Peyer's patch (tissue), 4 donors: ENCODE measurements at regions not wholly inside any gene's neighbourhood (a gene's known extent, or its start where the extent isn't known, plus 50 kb on each side); places are given as distances from the start of the nearest gene placed in this dataset.
A peak's percentile ranks its signal among the peaks of the same experiment; 100 is the strongest.

Experiments
- DNase-seq, 3 donors: peaks; one replicate each; pipeline ENCODE4 v3.0.0-alpha.2; 2017 to 2019
- H3K27ac ChIP-seq, 4 donors: fragments of 200-600 bp; sonication (generic); one replicate each; pipeline ENCODE4 v1.5.1; 2016 to 2019
- H3K27me3 ChIP-seq, 2 donors: fragments of 200-600 bp; sonication (generic); one replicate each; pipeline ENCODE4 v1.5.1; 2019
- H3K36me3 ChIP-seq, 3 donors: fragments of 200-600 bp; sonication (generic); one replicate each; pipeline ENCODE4 v1.5.1; 2016 to 2019
- H3K4me1 ChIP-seq, 4 donors: fragments of 200-600 bp; sonication (generic); one replicate each; pipeline ENCODE4 v1.5.1; 2016 to 2019
- H3K4me3 ChIP-seq, 4 donors: fragments of 200-600 bp; sonication (generic); 1 replicate in 3 of 4; 2 replicates in 1 of 4; pipeline ENCODE4 v1.5.1; 2016 to 2019; ENCODE audit warnings: mild to moderate bottlenecking in 1 of 4
- H3K9me3 ChIP-seq, 4 donors: fragments of 200-600 bp; sonication (generic); one replicate each; pipeline ENCODE4 v1.5.1; 2016 to 2019; ENCODE audit warnings: mild to moderate bottlenecking in 1 of 4
- CTCF ChIP-seq, 6 experiments: fragments of 450-650 bp in 4 of 6; fragments of 200-600 bp in 2 of 6; sonication (generic) in 1 of 6; IDR thresholded peaks; one replicate each; pipeline ENCODE4 v1.5.1; 2017 to 2019; ENCODE audit warnings: antibody characterized with exemption in 6 of 6, mild to moderate bottlenecking in 3 of 6, moderate library complexity in 1 of 6
- POLR2A ChIP-seq, 2 donors: fragments of 450-650 bp; IDR thresholded peaks; one replicate each; pipeline ENCODE4 v1.5.1; 2017; ENCODE audit warnings: antibody characterized with exemption in 2 of 2, mild to moderate bottlenecking in 2 of 2, moderate library complexity in 2 of 2

GRCh38 chr3:159789742-159790635 is 198.6 kb upstream of the IL12A start:
- no peaks in the 10 kb centered on the region for H3K36me3 ChIP-seq
- H3K27me3 ChIP-seq: no peaks in the 10 kb centered on the region
- peak overlapping the region in 2 of 4 donors; percentile 28 to 70 for H3K27ac ChIP-seq
- peak in 1 of 3 donors; percentile 66 for DNase-seq
- no peak for TF ChIP-seq POLR2A (IDR thresholded peaks at IDR 0.05)
- TF ChIP-seq CTCF (IDR thresholded peaks at IDR 0.05): no peak
- H3K4me1 ChIP-seq: peaks cover 0 to 62% (median 4%) of the 10 kb centered on the region in 4 donors
- H3K4me3 ChIP-seq: no peak overlapping the region
- no peaks in the 10 kb centered on the region for H3K9me3 ChIP-seq

DNA sequence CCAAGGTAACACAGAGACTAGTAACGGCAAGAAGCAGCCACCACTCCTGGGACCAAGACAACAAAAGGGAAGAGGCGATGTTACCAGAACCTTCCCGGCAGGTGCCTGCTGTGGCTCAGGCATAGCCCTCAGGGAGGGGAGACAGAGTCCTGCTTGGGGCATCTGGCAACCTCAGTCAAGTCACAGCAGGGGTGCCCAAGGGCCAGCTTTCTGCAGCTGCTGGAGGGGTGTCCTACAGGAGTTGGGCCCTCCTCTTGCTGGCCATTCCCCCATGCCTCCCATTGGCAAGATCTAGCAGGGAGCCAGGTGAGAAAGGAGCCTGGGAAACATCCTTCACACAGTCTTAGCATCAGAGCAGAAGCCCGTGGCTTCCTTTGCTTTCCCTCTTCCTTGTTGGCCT is 197.3 kb upstream of the IL12A start:
- DNase-seq: no peak
- no peaks in the 10 kb centered on the region for H3K9me3 ChIP-seq
- no peaks in the 10 kb centered on the region for H3K27me3 ChIP-seq
- peak overlapping the region in 1 of 4 donors; percentile 55 for H3K27ac ChIP-seq
- TF ChIP-seq CTCF (IDR thresholded peaks at IDR 0.05) (no peak), POLR2A (IDR thresholded peaks at IDR 0.05) (no peak)
- H3K4me1 ChIP-seq: peaks cover 0 to 48% (median 4%) of the 10 kb centered on the region in 4 donors
- no peak overlapping the region for H3K4me3 ChIP-seq
- no peaks in the 10 kb centered on the region for H3K36me3 ChIP-seq

- Histone ChIP-seq H3K4me1 (peaks cover 0 to 41% (median 4%) of the 10 kb centered on the region in 4 donors), H3K36me3 (no peaks in the 10 kb centered on the region), H3K4me3 (no peak overlapping the region), H3K9me3 (no peaks in the 10 kb centered on the region), H3K27ac (no peak overlapping the region), H3K27me3 (no peaks in the 10 kb centered on the region)
- DNase-seq: no peak
- TF ChIP-seq CTCF (IDR thresholded peaks at IDR 0.05): no peak
- no peak for TF ChIP-seq POLR2A (IDR thresholded peaks at IDR 0.05)
Measured at GRCh38 chr3:159792070-159792469, 196.6 kb upstream of the IL12A start.

GRCh38 chr3:159795042-159795441 is 193.6 kb upstream of the IL12A start:
- DNase-seq: no peak
- H3K36me3 ChIP-seq: no peaks in the 10 kb centered on the region
- H3K27ac ChIP-seq: peak overlapping the region in 2 of 4 donors; percentile 3 to 75
- TF ChIP-seq POLR2A (IDR thresholded peaks at IDR 0.05) (no peak), CTCF (IDR thresholded peaks at IDR 0.05) (no peak)
- peaks cover 0 to 13% (median 2%) of the 10 kb centered on the region in 4 donors for H3K4me1 ChIP-seq
- no peak overlapping the region for H3K4me3 ChIP-seq
- H3K9me3 ChIP-seq: no peaks in the 10 kb centered on the region
- H3K27me3 ChIP-seq: no peaks in the 10 kb centered on the region

DNA sequence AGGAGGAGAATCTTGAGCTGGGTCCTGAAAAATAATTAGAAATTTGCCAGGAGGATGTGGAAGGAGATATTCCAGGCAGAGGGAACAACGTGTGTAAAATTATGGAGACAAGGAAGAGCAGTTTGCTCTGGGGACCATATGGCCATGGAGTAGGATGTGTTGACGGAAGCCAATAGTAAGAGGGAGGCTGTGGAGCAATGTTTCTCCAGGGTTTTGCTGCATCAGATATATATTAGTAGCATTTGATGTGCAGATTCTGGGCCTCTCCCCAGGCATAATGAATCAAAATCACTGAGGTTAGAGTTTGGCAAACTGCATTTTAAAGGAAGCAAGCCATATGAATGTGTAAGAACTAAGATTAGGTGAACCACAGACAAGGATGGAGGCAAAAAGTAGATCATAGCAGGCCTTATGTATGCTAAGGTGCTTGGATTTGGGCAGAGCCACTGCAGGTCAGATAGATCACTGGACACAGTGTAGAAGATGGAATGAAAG is 192.9 kb upstream of the IL12A start:
- no peak for DNase-seq
- Histone ChIP-seq H3K4me1 (peaks cover 0 to 8% (median 2%) of the 10 kb centered on the region in 4 donors), H3K27me3 (no peaks in the 10 kb centered on the region), H3K4me3 (no peak overlapping the region), H3K27ac (peak overlapping the region in 2 of 4 donors; percentile 38 to 75), H3K36me3 (no peaks in the 10 kb centered on the region), H3K9me3 (no peaks in the 10 kb centered on the region)
- TF ChIP-seq CTCF (IDR thresholded peaks at IDR 0.05) (no peak), POLR2A (IDR thresholded peaks at IDR 0.05) (no peak)
